H1 (cell line): ENCODE measurements at regions not wholly inside any gene's neighbourhood (a gene's known extent, or its start where the extent isn't known, plus 50 kb on each side); places are given as distances from the start of the nearest gene placed in this dataset.

Experiments
- BRCA1 ChIP-seq: IDR thresholded peaks from 2 replicates; pipeline ENCODE4 v1.6.1; 2012; ENCODE audit warnings: low read depth, low read length, improper control_type of control experiment
- CTBP2 ChIP-seq: IDR thresholded peaks from 2 replicates; pipeline ENCODE4 v1.7.0; 2011; ENCODE audit warnings: borderline replicate concordance, mild to moderate bottlenecking, moderate library complexity, mixed read lengths, low read length; ENCODE audit not compliant: insufficient read depth, insufficient read length
- RXRA ChIP-seq: IDR thresholded peaks from 2 replicates; pipeline ENCODE4 v1.6.1; 2011; ENCODE audit warnings: low read depth, mild to moderate bottlenecking, low read length, moderate library complexity; ENCODE audit not compliant: insufficient read depth
- YY1 ChIP-seq: IDR thresholded peaks from 2 replicates; pipeline ENCODE4 v1.6.1; 2011; ENCODE audit warnings: low read depth, mild to moderate bottlenecking, low read length

DNA sequence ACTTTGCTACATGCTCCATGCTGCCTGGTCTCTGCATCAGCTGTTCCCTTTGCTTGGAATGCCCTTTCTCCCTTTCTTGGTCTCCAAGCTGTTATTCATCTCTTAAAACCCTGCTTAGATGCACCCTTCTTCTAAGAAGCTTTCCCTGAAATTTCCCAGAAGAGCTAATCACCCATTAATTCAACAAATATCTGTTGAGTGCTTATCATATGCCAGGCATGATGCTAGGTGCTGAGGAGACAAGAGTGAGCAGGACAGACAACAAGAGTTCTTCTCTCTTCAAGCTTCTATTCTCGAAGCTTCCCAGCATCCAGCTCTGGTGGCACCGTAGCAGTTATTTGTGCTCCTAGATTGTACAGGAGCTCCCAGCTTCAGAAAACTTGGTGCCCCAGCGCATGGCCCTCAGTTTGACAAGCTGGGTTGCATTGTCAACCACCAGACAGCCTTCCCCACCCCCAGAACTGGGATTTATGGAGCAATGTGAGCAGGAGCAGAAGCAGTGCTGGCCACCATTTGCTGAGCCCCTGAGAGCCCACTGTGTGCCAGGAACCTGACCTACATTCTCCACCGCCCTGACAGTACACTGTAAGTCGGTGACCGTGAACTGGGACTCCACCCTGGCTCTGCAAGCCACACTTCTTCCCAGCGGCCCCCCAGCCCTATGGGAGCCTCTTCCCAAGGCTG lies 68.0 kb upstream of the ACOT11 start (continued):
- TF ChIP-seq CTBP2 = no peak
- TF ChIP-seq YY1 = no peak
- TF ChIP-seq BRCA1 = no peak
- TF ChIP-seq RXRA = no peak
- TF ChIP-seq, all 59 proteins: peak for 0
